ENCODE measurements at regions not wholly inside any gene's neighbourhood (a gene's known extent, or its start where the extent isn't known, plus 50 kb on each side); places are given as distances from the start of the nearest gene placed in this dataset.
"Not testable (repeated sequence)": the region's sequence is repeated elsewhere in the genome, so short reads cannot be mapped to it uniquely, and the experiment has no call there.

DNA sequence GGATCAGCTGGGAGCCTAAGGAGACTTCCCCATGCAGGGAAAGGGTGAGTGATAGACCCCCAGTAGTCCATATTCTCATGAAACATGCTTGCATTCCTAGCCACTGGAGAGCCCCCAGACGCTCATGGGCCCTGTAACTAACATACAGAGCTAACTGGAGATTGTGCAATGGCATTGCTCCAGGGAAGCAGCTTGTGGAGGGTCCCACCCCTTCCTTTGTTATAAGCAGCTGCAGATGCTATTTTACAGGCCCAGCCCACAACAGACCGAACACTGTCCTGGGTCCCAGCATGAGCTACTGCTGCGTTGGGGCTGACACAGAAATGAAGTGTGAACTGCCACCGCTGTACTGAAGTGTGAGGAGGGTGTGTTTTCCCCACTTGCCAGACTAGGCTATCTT is 1465.7 kb upstream of the DIAPH2 start:
- DNase-seq (ENCODE audit: low spot score): no peak

DNA sequence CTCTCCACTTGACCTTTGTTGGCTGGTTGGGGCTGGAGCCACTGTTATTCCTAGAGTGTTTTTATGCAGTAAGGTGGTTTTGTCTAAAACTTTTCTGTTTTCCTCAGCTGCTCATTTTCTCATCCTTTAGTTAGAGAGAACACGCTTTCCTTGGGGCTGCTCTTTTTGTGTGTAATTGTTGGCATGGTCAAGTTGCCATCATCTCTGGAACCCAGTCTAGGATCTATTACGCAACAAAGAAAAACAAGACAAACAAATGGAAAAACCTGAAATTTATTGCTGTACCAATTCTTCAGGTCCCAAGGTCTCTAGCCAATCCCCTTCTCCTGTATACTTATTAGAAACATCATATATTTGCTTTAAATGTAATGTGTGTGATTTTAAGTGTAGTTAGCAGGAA is 1436.3 kb upstream of the DIAPH2 start:
- no peak for DNase-seq (ENCODE audit: low spot score)

DNA sequence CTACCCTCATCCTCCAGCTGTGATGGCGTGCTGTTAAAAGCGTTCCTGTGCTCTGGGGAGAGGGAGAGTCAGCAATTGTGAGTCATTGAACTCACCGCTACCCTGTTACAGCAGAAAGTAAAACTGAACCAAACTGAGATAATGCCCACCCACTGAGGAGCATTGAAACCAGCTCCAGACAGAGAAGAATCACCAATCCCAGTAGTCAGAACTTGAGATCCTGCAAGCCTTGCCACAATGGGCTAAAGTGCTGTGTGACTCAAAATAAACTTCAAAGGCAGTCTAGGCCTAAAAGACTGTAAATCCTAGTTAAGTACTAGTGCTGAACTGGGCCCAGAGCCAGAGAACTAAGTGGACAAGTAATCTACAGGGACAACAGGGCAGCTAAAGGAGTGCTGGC is 1394.2 kb upstream of the DIAPH2 start:
- DNase-seq (ENCODE audit: low spot score): no peak

DNA sequence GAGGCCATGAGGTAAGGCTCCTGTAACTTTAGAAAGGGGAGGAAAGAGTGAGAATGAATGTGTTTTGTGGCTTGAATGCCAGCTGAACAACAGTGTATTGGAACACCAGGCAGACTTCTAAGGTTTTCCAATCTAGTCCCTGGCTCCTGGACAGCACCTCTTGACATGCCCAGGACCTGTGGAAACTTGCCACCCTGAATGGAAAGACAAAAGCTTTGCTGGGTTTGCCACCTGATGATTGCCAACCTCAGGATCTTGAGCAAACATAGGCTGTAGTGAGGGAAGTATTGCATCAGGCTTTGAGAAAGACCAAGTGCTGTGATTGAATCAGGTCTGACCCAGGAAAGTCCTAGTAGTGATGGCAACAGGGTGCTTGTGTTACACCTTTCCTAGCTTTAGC is 1393.1 kb upstream of the DIAPH2 start:
- no peak for DNase-seq (ENCODE audit: low spot score)

DNA sequence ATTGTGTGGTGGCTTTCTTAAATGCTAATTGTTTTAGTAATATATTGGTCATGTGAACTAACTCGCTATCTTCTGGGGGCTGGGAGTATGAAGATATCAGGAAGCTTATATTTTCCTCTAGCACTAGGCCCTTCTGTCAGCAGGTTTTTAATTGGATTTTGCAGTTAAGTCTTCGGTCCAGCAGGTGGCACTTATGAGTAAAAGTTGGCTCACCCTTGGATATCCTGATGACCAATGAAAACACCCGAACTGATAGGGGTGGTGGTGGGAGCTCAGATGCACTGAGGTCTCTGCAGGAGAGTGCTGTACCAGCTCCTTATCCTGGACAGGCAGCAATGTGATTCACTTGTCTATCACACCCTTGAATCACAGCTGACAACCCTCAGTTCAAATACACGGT is 1365.8 kb upstream of the DIAPH2 start:
- no peak for DNase-seq (ENCODE audit: low spot score)

DNA sequence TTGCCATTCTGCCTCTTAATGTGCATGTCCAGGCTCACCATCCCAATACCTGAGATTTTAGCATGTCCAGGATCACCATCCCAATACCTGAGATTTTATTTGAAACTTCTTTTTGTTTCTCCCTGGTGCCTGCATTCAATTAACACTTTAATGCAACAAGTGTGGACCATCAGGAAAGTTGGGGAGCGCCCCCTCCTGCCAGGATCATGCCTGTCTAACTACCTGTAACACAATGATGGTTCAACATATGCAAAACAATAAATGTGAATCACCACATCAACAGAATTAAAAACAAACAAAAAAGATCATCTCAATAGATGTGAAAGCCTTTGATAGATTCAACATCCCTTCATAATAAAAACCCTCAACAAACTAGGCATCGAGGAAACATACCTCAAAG is 1359.5 kb upstream of the DIAPH2 start:
- DNase-seq (ENCODE audit: low spot score): no peak

DNA sequence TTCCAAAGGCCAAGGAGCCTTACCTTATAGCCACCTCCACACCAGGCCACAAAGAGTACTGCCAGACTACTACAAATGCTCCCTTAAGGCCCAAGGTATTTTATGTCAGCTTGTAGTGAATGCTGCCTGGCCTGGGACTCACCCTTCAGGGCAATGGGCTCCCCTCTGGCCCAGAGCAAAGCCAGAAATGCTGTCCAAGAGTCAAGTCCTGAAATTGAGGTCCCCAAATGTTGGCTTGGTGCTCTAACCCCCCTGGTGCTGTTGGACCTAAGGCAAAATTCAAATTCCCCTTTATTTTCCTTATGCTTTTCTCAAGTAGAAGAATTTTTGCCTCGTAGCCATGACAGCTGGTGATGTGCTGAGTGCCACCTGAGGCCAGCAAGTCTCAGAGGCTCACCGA is 1354.3 kb upstream of the DIAPH2 start:
- DNase-seq (ENCODE audit: low spot score): no peak

DNA sequence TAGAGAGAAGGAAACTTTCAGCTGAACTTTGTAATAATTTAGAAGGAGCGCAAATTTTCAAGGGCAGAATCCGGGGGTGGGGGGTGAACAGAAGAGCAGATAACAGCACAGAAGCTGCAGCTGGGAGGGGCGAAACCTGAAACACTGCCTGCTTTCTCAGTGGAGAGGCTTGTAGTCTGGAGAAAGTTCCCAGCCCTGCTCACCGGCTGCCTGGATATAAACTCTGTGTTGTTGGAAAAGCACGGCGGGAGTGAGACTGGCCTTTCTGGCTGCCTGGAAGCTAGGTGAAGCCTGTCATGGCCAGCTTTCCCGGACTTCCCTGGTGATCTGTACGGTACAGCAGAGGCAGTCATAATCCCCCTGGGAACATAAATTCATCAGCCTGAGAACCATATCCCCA is 1352.1 kb upstream of the DIAPH2 start:
- DNase-seq (ENCODE audit: low spot score): no peak

DNA sequence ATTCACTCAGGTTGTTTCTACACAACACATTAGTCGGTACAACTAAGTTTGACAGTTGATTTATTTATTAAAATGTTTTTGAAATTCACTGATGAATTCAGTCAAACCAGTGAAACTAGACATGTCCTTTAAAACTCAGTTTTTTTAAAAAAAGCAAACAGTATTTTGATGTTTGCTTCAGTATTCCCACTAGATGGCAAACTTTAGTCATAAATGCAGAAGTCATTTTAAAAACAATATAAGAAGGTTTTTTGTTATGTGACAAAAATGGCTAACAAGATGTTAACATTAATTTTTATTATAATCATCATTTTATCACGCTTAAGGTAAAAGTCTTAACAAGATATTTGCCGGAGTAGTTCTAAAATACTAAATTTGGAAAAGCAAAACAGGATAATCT is 1337.8 kb upstream of the DIAPH2 start:
- no peak for DNase-seq (ENCODE audit: low spot score)

DNA sequence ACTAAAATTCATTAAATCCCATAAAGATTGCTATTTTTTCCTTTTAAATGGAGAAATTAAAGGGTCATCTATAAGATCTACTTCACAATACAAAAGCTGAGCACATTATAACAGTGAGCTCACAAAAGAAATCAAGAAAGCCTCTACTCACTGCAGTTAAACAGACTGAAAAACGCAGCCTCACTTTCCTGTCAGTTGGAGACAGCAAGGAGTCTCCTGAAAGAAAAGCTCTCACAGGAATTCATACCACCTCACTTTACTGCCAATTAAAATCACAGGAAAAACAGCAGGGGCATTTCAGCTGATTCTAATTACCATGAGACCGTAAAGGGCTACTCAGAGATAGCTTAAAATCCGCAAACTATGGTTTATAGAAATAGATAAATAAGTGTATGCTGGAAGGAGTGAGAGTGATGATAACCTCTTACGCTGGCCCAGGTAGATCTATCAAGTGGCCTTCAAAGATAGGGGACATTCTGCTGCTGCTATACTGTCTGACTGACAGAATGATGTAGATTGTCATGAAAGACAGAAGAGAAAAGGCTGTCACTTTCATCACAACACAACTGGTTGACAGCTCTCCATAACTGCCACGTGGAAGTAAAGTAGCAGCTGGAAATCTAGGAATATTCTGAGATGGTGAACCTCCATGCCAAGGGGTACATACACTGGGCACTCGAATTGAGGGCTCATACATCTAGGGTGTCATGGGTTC is 1333.7 kb upstream of the DIAPH2 start:
- no peak for DNase-seq (ENCODE audit: low spot score)

DNA sequence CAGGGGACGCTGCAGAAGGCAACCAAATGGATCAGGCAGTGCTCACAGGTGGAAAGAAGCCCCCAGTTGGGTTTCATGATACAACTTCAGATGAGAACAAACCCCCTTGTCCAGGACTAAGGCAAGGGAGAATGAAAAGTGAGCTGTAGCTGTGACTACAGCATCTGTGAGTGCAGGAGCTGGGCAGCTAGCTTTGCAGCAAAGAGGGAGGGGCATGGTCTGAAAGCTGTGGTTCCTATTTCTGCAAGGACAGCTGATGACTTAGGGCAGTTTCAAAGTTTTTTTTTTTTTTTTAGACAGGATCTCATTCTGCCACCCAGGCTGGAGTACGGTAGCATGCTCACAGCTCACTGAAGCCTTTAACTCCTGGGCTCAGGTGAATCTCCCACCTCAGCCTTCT is 1317.4 kb upstream of the DIAPH2 start:
- DNase-seq (ENCODE audit: low spot score): no peak

DNA sequence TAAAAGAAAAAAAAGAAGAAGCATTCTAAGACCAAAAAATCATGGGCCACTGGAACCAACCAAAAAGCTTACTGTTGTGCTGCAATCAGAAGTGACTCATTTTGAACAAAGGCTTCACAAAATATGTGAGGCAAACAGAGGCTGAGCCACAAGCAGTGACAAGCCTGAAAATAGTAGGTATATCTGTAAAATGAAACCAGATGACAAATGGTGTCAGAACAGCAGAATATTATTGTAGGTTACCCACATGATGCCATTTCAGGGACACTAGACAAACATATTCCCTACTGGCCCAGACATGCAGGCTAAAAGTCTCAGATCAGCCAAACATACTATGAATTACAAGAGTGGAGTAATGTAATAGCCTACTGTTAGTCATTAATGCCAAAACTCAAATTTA is 1301.8 kb upstream of the DIAPH2 start:
- no peak for DNase-seq (ENCODE audit: low spot score)

DNA sequence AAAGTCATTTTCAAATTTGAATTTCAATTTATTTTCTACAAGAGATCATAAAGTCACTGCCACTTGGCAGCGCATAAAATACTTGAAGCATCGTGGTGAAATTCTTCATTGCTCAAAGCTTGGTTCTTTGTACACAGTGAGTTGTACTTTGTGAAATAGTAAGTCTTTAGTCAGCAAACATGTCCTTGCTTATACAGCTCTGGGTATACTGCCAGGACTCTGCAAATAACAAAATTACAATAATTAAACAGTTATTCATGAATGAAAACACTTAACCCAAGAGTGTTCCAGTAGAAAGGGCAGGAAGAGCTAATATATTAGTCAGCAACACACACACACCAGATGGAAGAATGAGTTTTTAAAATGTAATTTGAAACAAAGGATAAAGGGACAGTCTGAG is 1300.9 kb upstream of the DIAPH2 start:
- no peak for DNase-seq (ENCODE audit: low spot score)

DNA sequence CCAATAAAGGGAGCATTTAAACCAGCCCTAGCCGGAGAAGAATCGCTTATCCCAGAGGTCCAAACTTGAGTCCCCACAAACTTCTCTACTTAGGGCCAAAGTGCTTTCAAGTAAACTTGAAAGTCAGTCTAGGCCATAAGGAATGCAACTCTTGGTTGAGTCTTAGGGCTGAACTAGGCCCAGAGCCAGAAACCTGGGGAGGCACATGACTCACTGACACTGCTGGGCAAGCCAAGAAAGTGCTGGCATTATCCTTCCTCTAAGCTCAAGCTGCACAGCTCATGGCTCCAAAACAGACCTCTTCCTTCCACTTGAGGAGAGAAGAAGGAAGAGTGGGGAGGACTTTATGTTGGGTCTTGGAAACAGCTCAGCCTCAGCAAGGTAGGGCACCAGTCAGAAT is 1257.3 kb upstream of the DIAPH2 start:
- DNase-seq (ENCODE audit: low spot score): no peak

DNA sequence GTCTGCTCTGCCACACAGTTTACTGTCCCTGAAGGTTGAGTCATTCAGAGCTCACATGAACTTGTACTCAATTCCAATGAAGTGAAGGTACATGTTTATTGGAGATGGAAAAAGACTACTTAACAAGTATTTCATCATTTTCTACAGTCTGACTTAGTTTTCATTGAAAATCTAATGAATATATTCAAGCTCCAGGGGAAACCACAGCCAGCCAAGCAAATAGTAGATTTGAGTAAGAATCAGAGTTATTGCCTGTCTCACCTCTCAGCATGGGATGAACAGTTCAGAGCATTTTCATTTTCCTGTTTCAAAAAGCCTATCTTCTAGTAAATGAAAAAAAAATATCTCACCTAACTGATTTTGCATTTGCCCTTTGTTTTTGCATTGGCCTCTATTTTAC is 1249.4 kb upstream of the DIAPH2 start:
- no peak for DNase-seq (ENCODE audit: low spot score)

DNA sequence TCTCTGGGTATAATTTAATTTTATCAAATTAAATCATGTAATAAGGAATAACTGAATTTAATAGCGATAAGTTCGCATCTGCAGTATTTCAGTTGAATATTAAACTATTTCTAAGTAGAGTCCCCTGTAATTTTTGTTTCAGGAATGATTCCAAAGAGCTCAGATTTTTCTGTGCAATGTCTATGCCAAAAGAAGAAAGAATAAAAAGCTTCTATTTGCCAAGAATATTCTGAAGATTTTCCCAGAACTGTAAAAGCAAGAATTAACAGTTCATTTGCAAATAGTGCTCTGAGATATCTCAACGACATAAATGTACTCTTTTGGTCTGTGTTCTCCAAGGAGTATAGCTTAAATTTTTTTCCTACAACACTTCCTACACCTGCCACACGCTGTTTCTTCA is 1242.8 kb upstream of the DIAPH2 start:
- DNase-seq (ENCODE audit: low spot score): no peak

DNA sequence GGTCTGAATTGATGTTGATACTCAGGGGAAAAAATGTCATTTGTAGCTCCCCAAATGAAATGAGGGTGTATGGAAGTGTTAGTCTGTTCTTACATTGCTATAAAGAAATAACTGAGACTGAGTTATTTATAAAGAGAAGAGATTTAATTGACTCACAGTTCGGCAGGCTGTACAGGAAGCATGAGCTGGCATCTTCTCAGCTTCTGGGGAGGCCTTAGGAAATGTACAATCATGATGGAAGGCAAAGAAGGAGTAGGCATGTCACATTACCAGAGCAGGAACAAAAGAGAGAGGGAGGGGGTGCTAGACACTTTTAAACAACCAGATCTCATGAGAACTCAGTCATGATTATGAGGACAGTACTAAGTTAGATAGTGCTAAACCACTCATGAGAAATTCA is 1199.9 kb upstream of the DIAPH2 start:
- DNase-seq (ENCODE audit: low spot score): no peak

DNA sequence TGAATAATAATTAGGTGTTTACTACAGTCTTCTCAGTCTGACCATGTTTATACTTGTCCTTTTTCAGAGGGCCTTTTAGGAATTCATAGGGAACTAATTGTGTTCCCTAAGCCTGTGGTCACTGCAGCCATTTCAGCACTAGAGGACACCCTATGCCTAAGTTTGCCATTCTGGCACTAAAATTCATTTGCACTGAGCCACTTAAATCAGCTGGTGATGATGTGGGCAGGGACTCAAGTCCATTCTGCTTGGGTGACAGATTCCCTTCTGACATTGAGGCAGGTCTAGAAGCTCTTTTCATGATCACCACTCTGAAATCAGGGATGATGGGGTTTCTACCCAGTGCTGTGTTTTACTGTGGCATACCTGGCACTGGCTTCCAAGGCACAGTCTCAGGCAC is 1178.9 kb upstream of the DIAPH2 start:
- DNase-seq (ENCODE audit: low spot score): no peak

DNA sequence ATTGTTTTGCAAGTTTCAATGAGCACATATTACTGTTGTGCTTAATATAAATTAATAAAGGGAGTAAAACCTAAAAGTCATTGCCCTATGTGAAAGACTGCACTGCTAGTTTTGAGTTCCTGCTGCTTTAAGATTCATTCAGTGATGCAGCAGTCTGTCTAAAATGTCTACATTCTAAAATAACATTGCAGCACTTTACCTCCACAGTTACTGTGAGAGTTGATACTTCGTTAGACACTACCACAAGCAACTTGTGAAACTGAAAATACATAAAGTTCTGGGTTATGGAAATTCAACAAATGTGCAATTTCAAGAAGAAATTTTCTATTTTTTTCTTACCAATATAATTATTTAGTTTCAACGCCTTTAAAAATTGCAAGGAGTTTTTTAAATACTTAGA is 1175.2 kb upstream of the DIAPH2 start:
- DNase-seq (ENCODE audit: low spot score): no peak

DNA sequence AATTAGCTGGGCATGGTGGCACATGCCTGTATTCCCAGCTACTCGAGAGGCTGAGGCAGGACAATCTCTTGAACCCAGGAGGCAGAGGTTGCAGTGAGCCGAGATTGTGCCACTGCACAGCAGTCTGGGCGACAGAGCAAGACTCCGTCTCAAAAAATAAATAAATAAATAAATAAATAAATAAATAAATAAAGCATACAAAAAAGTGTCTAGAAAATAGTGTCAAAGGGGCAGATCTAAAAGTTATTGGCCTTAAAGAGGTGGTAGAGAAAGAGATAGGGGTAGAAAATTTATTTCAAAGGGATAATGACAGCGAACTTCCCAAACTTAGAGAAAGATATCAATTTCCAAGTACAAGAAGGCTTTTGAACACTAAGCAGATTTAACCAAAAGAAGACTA is 1160.6 kb upstream of the DIAPH2 start:
- DNase-seq (ENCODE audit: low spot score): not testable (repeated sequence)

DNA sequence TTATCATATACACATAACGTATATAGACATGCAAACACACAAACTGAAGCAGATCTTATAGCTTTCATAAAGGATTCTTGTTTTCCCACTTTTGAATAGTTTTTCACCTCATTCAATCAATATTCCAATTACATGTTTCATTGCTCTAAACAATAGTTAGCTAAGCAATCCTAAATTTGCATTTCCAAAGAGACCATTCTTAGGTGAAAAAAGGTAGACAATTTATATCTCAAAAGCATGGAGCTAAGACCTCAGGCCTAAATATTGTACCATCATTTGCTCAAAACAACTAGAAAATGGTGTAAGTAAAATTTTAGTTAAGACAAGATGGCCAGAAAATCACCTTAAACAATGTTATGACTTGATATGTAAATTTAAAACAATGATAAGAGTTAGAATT is 1148.5 kb upstream of the DIAPH2 start:
- no peak for DNase-seq (ENCODE audit: low spot score)

DNA sequence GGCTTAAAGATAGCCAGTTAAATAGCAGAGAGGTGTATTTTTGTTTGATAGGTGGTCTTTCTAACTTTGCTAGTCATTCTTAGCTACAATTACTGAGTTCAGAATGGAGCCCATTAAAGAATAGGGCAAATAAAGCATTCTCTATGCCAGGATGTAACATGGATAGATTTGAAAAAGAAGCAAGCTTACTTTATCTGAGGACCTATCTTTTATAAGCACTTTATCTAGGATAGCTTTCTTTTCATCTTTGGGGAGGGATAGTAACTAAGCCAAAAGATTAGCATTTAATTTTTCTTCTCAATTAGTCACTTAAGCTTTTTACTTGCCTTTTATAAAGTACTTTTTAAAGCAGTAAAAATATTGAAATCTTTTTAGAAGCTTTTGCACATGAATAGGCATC is 1148.0 kb upstream of the DIAPH2 start:
- no peak for DNase-seq (ENCODE audit: low spot score)

DNA sequence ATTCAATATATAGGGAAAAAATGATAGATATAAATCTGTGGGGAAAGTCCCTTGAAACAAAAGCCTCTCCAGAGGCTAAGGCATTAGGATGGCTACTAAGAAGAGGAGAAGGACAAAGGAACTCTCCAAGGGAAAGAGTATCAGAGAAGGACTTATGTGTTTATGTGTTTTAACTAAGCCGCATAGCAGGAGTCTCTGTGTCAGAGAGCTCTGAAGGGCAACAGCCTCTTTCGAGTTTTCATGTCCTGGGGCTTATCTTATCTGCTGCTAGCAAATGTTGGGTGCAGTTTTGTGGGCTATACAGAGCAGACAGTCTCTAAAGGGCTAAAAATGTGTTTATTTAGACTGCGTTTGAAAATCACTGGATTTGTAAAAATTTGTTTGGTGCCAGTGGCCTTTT is 1145.6 kb upstream of the DIAPH2 start:
- no peak for DNase-seq (ENCODE audit: low spot score)

DNA sequence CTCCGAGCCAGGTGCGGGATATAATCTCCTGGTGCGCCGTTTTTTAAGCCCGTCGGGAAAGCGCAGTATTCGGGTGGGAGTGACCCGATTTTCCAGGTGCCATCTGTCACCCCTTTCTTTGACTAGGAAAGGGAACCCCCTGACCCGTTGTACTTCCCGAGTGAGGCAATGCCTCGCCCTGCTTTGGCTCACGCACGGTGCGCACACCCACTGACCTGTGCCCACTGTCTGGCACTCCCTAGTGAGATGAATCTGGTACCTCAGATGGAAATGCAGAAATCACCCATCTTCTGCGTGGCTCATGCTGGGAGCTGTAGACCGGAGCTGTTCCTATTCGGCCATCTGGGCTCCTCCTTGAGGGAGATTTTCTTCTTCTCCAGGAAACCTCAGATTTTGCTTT is 1135.1 kb upstream of the DIAPH2 start:
- DNase-seq (ENCODE audit: low spot score): not testable (repeated sequence)

DNA sequence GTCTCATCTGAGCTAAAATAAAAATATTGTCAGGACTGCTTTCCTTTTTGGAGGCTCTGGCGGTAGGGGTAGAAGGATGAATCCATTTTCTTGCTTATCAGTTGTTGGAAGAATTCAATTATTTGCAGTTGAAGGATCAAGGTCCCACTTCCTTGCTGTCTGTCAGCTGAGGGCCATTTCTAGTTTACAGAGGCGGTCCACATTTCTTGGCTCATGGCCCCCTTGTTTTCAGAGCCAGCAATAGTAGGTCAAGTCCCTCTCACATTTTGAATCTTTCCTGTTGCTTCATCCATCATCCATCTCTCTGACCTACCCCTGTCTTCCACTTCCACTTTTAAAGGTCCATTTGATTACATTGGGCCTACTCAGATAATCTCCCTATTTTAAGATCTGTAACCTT is 1099.3 kb upstream of the DIAPH2 start:
- DNase-seq (ENCODE audit: low spot score): no peak
